D721Med (cell line): ENCODE measurements at regions not wholly inside any gene's neighbourhood (a gene's known extent, or its start where the extent isn't known, plus 50 kb on each side); places are given as distances from the start of the nearest gene placed in this dataset.

Source experiments
- DNase-seq: peaks from one replicate; pipeline ENCODE4 v3.0.0; 2011; ENCODE audit warnings: low spot score; ENCODE audit not compliant: insufficient read length
- FAIRE-seq: peaks from 2 replicates; lab custom pipeline; 2011; peaks lifted over from hg19 to GRCh38; lab: Jason Lieb, UNC
- TF ChIP-seq, protein P1 (sequence below): IDR thresholded peaks from 2 replicates; pipeline ENCODE4 v1.5.1; 2012; ENCODE audit warnings: mild to moderate bottlenecking, control low read depth; ENCODE audit not compliant: insufficient read depth; ENCODE audit errors: missing control alignments

DNA sequence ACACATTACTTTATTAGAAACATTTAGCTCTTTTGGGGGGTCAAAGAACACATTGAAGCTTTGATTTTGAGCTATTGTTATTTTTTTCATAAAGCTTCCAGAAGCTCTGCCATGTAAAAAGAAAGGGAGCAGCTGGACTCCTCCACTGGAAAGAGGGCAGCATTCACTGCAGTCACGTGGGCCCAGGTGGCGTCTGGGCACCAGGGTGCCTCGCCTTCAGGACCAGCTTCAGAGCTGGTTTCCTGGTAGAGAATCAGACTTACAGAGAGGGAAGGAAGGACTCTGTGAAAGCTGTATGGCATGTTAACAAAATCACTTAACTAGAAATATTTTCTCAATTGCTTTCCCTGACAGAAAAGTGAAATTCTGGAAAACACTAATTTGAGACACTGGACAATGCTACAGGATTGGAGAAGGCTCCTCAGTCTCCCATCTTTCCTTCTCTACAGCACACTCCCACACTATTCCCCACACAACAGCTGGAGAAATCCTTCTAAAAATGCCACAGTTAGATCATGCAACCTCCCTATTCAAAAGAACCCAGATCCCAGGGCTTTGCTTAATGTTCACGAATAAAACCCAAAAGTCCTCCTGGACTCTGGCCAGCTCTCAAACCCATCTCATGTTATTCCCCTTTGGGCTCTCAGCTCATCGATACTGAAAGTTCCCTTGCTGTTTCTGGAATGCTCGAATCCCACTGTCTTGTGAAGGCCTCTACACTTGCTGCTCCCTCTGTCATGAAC, 83.2 kb downstream of the NFKBIZ start:
- no peak for DNase-seq
- FAIRE-seq: no peak
- TF ChIP-seq, protein P1, sequence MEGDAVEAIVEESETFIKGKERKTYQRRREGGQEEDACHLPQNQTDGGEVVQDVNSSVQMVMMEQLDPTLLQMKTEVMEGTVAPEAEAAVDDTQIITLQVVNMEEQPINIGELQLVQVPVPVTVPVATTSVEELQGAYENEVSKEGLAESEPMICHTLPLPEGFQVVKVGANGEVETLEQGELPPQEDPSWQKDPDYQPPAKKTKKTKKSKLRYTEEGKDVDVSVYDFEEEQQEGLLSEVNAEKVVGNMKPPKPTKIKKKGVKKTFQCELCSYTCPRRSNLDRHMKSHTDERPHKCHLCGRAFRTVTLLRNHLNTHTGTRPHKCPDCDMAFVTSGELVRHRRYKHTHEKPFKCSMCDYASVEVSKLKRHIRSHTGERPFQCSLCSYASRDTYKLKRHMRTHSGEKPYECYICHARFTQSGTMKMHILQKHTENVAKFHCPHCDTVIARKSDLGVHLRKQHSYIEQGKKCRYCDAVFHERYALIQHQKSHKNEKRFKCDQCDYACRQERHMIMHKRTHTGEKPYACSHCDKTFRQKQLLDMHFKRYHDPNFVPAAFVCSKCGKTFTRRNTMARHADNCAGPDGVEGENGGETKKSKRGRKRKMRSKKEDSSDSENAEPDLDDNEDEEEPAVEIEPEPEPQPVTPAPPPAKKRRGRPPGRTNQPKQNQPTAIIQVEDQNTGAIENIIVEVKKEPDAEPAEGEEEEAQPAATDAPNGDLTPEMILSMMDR: no peak

DNA sequence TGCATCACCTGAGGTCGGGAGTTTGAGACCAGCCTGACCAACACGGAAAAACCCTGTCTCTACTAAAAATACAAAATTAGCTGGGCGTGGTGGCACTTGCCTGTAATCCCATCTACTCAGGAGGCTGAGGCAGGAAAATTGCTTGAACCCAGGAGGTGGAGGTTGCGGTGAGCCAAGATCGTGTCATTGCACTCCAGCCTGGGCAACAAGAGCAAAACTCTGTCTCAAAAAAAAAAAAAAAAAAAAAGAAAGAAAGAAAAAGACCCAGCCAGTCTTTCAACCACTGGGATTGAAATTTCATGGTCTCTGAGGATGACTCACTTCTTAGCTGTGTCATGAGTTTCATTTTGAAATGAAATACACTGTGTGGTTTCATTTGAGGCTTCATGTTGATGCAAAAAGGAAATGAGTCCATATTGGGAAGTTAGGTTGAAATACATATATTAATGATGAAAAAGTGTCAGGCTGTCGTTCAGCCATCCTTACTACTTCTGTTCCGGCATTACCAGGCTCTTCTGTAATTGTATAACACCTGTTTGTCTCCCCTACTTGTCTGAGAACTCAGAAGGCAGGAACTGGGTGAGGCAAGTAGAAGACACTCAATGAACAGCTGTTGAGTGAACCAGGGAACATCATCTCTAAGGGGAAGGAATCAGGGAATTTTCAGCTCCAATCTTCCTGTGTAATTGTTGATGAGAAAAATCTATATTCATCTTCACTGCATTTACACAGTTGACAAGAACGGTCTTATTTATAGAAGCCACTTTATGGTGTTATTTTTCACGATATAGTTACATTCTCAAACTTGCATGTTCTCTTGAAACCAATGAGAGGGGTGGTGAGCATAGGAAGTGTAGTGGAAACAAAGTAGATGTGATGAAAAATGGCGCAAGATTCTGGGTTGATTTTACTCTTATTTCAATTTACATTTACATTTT, 87.4 kb downstream of the NFKBIZ start:
- FAIRE-seq: no peak
- no peak for DNase-seq

DNA sequence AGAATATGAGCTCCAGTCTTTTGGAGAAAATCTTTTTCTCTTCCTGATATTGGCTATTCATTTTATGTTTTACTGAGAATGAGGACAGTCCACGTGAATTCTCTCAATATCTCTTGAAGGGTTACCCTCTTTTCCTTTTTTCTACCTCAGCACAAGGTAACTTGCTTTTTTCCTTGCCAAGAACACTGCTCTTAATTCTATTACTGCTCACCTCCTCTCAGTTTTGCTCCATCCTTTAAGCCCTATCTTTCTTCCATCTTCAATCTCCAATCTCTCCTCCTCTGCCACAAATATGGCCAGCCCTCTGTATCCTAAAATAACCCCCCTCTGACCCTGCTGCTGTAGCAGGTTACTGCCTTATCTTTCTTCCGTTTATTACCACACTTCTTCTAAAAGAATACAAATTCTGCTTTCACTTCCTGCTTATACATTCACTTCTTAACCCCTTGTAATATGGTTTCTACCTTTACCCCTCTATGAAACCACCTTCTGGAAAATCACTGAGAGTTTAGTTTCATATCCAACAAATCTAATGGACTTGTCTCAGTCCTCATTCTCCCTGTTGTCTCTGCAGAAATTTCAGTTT, 89.0 kb downstream of the NFKBIZ start:
- FAIRE-seq (no peak), DNase-seq (no peak)
- TF ChIP-seq, protein P1: no peak

More for the DNA sequence above, 87.4 kb downstream of the NFKBIZ start:
- TF ChIP-seq, protein P1: no peak

DNA sequence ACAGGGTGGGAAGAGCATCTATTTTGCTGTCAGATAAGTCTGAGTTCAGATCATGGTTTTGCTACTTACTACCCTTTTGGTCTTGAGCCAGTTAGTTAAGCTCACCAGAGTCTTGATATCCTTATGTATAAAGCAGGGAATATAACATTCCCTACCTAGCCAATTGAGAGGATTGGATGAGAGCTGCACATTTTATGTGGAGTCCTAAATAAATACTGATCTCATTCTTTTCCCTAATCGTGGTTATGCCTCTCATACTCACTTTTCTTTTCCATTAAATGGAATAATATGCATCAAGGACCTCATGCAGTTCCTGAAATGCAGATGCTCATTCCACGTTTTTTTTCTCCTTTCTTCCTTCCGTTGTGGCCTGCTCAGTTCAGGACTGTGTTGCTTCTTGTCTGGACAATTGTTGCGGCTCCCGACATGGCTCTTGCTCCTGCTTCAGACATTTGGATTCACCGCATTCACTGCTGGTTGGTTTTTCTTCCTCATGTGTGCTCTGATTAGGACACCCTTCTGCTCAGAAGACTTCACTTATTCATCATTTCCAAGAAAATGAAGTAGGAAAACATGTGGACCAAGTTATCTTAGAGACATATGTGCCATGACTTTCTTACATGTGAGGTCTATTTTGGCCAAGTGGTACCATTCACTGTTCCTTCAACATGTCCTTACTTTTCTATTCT, 90.2 kb downstream of the NFKBIZ start:
- FAIRE-seq (no peak), DNase-seq (no peak)
- TF ChIP-seq, protein P1: no peak

DNA sequence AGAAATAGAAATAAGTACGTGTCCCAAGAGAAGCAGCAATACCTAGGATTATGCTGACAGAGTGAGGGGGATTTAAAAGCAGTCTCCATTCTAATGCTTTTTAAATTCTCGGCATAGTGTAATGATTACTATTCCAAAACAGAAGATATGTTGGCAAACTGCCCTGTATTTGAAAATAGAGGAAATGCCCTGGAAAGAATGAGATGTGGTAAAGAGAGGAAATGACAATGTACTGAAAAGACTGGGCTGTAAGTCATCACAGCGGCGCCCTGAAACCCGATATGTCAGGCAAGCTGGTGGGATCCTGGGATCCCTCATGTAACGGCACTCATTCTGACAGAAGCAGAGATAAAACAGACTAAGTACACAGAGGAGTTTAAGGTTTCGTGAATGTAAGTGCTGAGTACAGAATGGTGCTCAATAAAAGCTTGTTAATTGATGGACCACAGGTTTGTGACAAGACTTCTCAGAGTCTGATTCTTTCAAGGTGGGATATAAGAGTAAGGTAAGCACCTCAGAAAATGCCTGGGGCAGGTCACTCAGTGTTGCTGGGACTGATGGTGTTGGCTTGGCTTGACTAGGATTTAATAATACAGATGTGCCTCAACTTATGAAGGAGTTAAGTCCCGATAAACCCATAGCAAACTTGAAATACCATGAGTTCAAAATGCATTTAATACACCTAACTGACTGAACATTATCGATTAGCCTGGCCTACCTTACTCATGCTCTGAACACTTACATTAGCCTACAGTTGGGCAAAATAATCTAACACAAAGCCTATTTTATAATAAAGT, 91.4 kb downstream of the NFKBIZ start:
- TF ChIP-seq, protein P1: no peak
- DNase-seq (no peak), FAIRE-seq (no peak)

DNA sequence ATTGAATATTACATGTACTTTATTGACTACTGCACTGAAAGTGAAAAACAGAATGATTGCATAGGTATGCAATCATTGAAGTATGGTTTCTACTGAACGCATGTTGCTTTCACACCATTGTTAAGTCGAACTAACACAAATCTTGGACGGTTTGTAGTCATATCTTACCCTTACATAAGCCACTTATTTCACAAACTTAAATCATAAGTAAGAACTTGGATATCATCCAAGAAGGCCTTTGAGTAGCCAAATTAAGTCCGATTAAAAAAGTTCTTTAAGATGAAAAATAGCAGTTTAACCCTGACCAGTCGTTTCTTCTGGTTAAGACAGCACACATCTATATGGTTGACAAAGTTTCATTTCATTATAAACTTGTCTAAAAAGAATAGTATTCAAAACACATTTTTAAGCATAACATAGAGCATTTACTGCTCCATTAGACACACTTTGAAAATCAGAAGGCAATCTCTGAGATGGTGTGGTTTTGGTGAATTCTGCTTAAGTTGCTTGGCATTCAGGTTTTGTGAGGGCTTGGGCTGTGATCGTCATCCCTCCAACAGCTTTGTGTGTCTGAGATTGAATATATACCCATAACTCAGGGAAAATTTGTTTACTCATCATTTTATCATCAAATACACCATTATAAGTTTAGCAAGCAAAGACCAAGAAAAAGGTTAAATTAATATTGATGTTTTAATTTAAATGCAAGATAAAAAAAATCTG, 92.2 kb downstream of the NFKBIZ start:
- no peak for DNase-seq
- no peak for FAIRE-seq
- TF ChIP-seq, protein P1: no peak
